ENCODE measurements at regions not wholly inside any gene's neighbourhood (a gene's known extent, or its start where the extent isn't known, plus 50 kb on each side); places are given as distances from the start of the nearest gene placed in this dataset.
"Not testable (repeated sequence)": the region's sequence is repeated elsewhere in the genome, so short reads cannot be mapped to it uniquely, and the experiment has no call there.

- DNase-seq (ENCODE audit: low spot score): no peak
Observed at GRCh38 chr1:66460776-66461175, 73.2 kb upstream of the SGIP1 start.

GRCh38 chr1:66462313-66462712 is 71.6 kb upstream of the SGIP1 start:
- no peak for DNase-seq (ENCODE audit: low spot score)

- no peak for DNase-seq (ENCODE audit: low spot score)
Observed at GRCh38 chr1:66464351-66464750, 69.6 kb upstream of the SGIP1 start.

GRCh38 chr1:66464802-66465201 is 69.2 kb upstream of the SGIP1 start:
- DNase-seq (ENCODE audit: low spot score): peak; percentile 79

DNA sequence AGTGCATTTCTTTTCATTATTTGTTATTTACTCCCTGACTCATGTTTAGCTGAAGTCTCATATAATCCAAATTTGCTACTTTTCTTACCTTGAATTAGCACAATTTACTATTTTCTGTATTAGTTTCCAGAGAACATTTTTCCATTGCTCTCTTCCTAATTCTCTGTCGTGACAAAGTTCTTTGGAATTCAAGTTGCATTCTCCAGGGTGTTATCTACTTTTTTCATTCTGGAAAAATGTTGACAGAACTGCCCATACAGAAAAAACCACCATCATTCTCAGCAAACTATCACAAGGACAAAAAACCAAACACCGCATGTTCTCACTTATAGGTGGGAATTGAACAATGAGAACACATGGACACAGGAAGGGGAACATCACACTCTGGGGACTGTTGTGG is 67.3 kb upstream of the SGIP1 start:
- not testable (repeated sequence) for DNase-seq (ENCODE audit: low spot score)

GRCh38 chr1:66468722-66469121 is 65.2 kb upstream of the SGIP1 start:
- DNase-seq (ENCODE audit: low spot score): no peak

- DNase-seq (ENCODE audit: low spot score): no peak
Observed at GRCh38 chr1:66475940-66476339, 58.0 kb upstream of the SGIP1 start.

DNA sequence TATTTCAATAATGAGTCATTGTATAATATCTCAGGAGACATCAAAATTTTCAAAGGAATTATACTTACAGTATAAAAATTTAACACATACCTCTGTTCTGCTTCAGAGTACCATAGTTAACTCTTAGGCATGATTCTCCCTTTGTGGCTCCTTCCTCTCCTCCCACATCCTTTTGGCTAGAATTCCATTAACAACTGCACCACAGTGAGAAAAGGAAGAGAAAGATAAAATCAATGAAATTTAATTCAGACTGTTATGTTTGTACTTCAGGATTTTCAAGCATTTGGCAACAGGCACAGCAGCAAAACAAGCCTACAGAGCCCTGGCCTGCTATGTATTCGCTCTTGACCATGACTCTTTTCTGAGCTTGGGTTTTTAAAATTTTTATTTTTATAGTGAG is 57.2 kb upstream of the SGIP1 start:
- no peak for DNase-seq (ENCODE audit: low spot score)

DNA sequence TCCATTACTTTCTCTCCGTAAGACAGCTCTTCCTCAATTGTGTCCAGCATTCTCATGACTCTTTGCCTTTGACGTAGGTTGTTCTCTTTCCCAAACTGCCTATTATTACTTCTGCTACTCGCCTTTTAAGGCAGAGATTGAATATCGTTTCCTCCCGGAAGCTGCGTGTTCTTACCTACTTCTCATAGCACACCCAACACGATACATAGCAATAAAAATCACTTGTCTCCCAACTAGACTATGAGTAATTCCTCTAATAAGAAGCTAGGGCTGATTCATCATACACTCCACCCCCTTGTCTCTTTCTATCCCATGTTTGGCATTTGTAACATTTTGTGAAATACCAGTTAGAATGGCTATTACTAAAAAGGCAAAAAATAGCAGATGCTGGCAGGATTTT is 55.8 kb upstream of the SGIP1 start:
- peak; percentile 35 for DNase-seq (ENCODE audit: low spot score)

DNA sequence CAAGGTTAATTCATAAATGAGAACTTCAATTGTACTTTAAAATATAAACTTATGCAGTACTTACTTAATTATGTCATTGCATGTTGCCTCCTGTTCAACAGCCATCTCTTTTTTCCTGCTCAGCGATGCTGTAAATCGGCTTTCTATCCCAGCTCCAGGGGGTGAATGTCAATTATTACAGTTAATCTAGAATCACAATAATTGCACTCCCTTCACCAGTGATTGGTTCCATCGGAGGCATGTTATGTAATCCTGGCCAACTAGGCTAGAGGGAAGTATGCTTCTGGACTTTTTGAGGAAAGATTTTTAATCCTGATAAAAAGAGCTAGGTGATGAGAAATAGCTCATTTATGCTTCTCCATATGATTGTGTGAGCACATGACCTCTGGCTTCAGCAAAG is 53.8 kb upstream of the SGIP1 start:
- DNase-seq (ENCODE audit: low spot score): no peak

- not testable (repeated sequence) for DNase-seq (ENCODE audit: low spot score)
Observed at GRCh38 chr1:66481215-66481614, 52.7 kb upstream of the SGIP1 start.

Data from hepatic stellate cell (primary cell).